Hepatocyte (in vitro differentiated cells): ENCODE measurements at regions not wholly inside any gene's neighbourhood (a gene's known extent, or its start where the extent isn't known, plus 50 kb on each side); places are given as distances from the start of the nearest gene placed in this dataset.
A peak's percentile ranks its signal among the peaks of the same experiment; 100 is the strongest.

Experiments
- DNase-seq: peaks from one replicate; pipeline ENCODE4 v3.0.0-alpha.2; 2016; ENCODE audit warnings: low spot score
- H2AFZ ChIP-seq: fragments of 200-600 bp; sonication (generic); 2 replicates; pipeline ENCODE4 v1.6.0; 2016; ENCODE audit warnings: antibody characterized with exemption, mild to moderate bottlenecking
- H3K27ac ChIP-seq: fragments of 200-600 bp; sonication (generic); 2 replicates; pipeline ENCODE4 v1.5.1; 2016; ENCODE audit warnings: mild to moderate bottlenecking
- H3K27me3 ChIP-seq: fragments of 200-600 bp; sonication (generic); 2 replicates; pipeline ENCODE4 v1.6.1; 2016
- H3K36me3 ChIP-seq: fragments of 200-600 bp; sonication (generic); replicated peaks from 2 replicates; pipeline ENCODE4 v1.5.1; 2016; ENCODE audit warnings: low read depth; ENCODE audit not compliant: insufficient read depth
- H3K4me1 ChIP-seq: fragments of 200-600 bp; sonication (generic); 2 replicates; pipeline ENCODE4 v1.5.1; 2016; ENCODE audit warnings: mild to moderate bottlenecking, moderate library complexity; ENCODE audit not compliant: insufficient read depth
- H3K4me2 ChIP-seq: fragments of 200-600 bp; sonication (generic); 2 replicates; pipeline ENCODE4 v1.6.0; 2016
- H3K4me3 ChIP-seq: fragments of 200-600 bp; sonication (generic); 2 replicates; pipeline ENCODE4 v1.5.1; 2016; ENCODE audit warnings: mild to moderate bottlenecking
- H3K79me2 ChIP-seq: fragments of 200-600 bp; sonication (generic); 2 replicates; pipeline ENCODE4 v1.6.0; 2017; ENCODE audit warnings: mild to moderate bottlenecking
- H3K9me2 ChIP-seq: fragments of 200-600 bp; sonication (generic); replicated peaks from 2 replicates; pipeline ENCODE4 v1.6.0; 2017; ENCODE audit warnings: mild to moderate bottlenecking; ENCODE audit not compliant: insufficient read depth
- H3K9me3 ChIP-seq: fragments of 200-600 bp; sonication (generic); 2 replicates; pipeline ENCODE4 v1.5.1; 2016; ENCODE audit warnings: low read depth, mild to moderate bottlenecking
- H4K20me1 ChIP-seq: fragments of 200-600 bp; sonication (generic); 2 replicates; pipeline ENCODE4 v1.6.0; 2016; ENCODE audit warnings: mild to moderate bottlenecking; ENCODE audit not compliant: insufficient read depth, poor library complexity, severe bottlenecking
- CTCF ChIP-seq: fragments of 200-600 bp; sonication (generic); IDR thresholded peaks from 2 replicates; pipeline ENCODE4 v1.5.1; 2016; ENCODE audit warnings: antibody characterized with exemption, mild to moderate bottlenecking; ENCODE audit not compliant: poor library complexity
- EZH2 ChIP-seq: fragments of 200-600 bp; sonication (generic); IDR thresholded peaks from 2 replicates; pipeline ENCODE4 v1.6.1; 2016; ENCODE audit warnings: antibody characterized with exemption, mild to moderate bottlenecking, borderline replicate concordance
- EZH2phosphoT487 ChIP-seq: fragments of 200-600 bp; sonication (generic); IDR thresholded peaks from one replicate; pipeline ENCODE4 v1.6.1; 2018; ENCODE audit warnings: antibody characterized with exemption, mild to moderate bottlenecking, low read depth, moderate library complexity; ENCODE audit not compliant: unreplicated experiment, severe bottlenecking
- WGBS: methylation state at CpG from one replicate; pipeline ENCODE4 v1.1.6; 2016; ENCODE audit warnings: low lambda C conversion rate; ENCODE audit errors: missing lambda C conversion rate; 5-methylcytosine and 5-hydroxymethylcytosine counted together

GRCh38 chr4:155603360-155603891, 63.2 kb upstream of the GUCY1A1 start:
- DNase-seq: no peak
- Histone ChIP-seq H3K79me2 (no peaks in the 10 kb centered on the region), H2AFZ (no peak overlapping the region), H3K9me3 (no peaks in the 10 kb centered on the region), H3K9me2 (no peaks in the 10 kb centered on the region), H3K36me3 (no peaks in the 10 kb centered on the region), H3K4me1 (no peaks in the 10 kb centered on the region), H3K27me3 (no peaks in the 10 kb centered on the region), H3K4me3 (no peak overlapping the region), H3K27ac (peak overlapping the region; percentile 75), H4K20me1 (no peaks in the 10 kb centered on the region), H3K4me2 (peak overlapping the region; percentile 27)
- TF ChIP-seq EZH2 (no peak), EZH2phosphoT487 (no peak), CTCF (no peak)
- WGBS: 71% methylated on average over 6 of the region's 6 CpGs

- no peak for DNase-seq
- H2AFZ ChIP-seq: no peak overlapping the region
- no peaks in the 10 kb centered on the region for H4K20me1 ChIP-seq
- H3K9me2 ChIP-seq: no peaks in the 10 kb centered on the region
- H3K4me3 ChIP-seq: no peak overlapping the region
- H3K27ac ChIP-seq: peak overlapping the region; percentile 75
- 56% methylated on average over 3 of the region's 3 CpGs for WGBS
- H3K79me2 ChIP-seq: no peaks in the 10 kb centered on the region
- no peak overlapping the region for H3K4me2 ChIP-seq
- H3K27me3 ChIP-seq: no peaks in the 10 kb centered on the region
- TF ChIP-seq EZH2phosphoT487 (no peak), CTCF (no peak), EZH2 (no peak)
- no peaks in the 10 kb centered on the region for H3K9me3 ChIP-seq
- no peaks in the 10 kb centered on the region for H3K36me3 ChIP-seq
- H3K4me1 ChIP-seq: no peaks in the 10 kb centered on the region
These were observed 64.1 kb upstream of the GUCY1A1 start for GRCh38 chr4:155602351-155603140.

GRCh38 chr4:155600244-155600643, 66.4 kb upstream of the GUCY1A1 start:
- H3K9me2 ChIP-seq: no peaks in the 10 kb centered on the region
- no peaks in the 10 kb centered on the region for H4K20me1 ChIP-seq
- TF ChIP-seq CTCF: no peak
- TF ChIP-seq EZH2: no peak
- no peak for TF ChIP-seq EZH2phosphoT487
- peaks cover 5% of the 10 kb centered on the region for H3K4me1 ChIP-seq
- H3K79me2 ChIP-seq: no peaks in the 10 kb centered on the region
- DNase-seq: no peak
- H3K9me3 ChIP-seq: no peaks in the 10 kb centered on the region
- no peak overlapping the region for H3K4me2 ChIP-seq
- no peak overlapping the region for H3K27ac ChIP-seq
- no peaks in the 10 kb centered on the region for H3K36me3 ChIP-seq
- no peak overlapping the region for H2AFZ ChIP-seq
- no peak overlapping the region for H3K4me3 ChIP-seq
- WGBS: 85% methylated on average over 5 of the region's 5 CpGs
- H3K27me3 ChIP-seq: no peaks in the 10 kb centered on the region
